ENCODE measurements at regions not wholly inside any gene's neighbourhood (a gene's known extent, or its start where the extent isn't known, plus 50 kb on each side); places are given as distances from the start of the nearest gene placed in this dataset.

DNA sequence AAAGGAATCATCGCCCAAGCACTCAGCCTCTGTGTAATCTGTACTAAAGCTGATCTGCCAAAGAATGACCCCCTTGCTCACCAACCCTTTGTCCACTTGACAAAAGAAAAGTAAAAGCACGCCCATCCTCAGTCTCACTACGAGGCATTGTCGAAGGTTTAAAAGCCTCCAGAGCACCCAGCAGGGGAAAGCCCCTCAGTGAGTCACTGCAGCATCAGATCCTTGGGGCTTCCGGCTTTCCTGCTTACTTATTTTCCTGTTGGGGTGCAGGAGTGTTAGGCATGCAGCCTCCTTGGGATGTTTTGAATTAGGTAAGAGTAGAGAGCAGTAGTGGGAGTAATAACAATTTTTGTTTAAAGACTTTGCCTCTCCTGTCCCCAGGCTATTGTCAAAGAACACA lies 216.1 kb downstream of the MTHFS start:
- Histone ChIP-seq H3K9me3 (no peaks in the 10 kb centered on the region), H3K4me1 (no peaks in the 10 kb centered on the region), H3K27ac (no peak overlapping the region), H3K27me3 (replicated peaks in 1 of 7) (peaks cover 0 to 22% (median 0%) of the 10 kb centered on the region in 7 donors), H3K36me3 (no peaks in the 10 kb centered on the region), H3K4me3 (no peak overlapping the region)
- 49 to 70% (median 62%) methylated on average over 5 of the region's 5 CpGs for WGBS, 5 donors
- no peak for TF ChIP-seq POLR2A (IDR thresholded peaks at IDR 0.05)
- TF ChIP-seq CTCF (IDR thresholded peaks at IDR 0.05 in 8 of 11, conservative IDR thresholded peaks at IDR 0.05 in 3 of 11), result no peak
- no peak for TF ChIP-seq POLR2AphosphoS5 (IDR thresholded peaks at IDR 0.05)
- DNase-seq, result no peak
- intact Hi-C loops (cut with DNase I; ENCODE audit: low total_unique reads), result no loop called here

- no peaks in the 10 kb centered on the region for H3K4me1 ChIP-seq
- WGBS, 5 donors, result 27 to 42% (median 39%) methylated on average over 3 of the region's 3 CpGs
- DNase-seq, result no peak
Observed at GRCh38 chr15:79682285-79682684, 214.5 kb downstream of the MTHFS start.

GRCh38 chr15:79682851-79683288 lies 213.9 kb downstream of the MTHFS start:
- DNase-seq, result no peak
- H3K36me3 ChIP-seq, result no peaks in the 10 kb centered on the region
- H3K4me1 ChIP-seq, result no peaks in the 10 kb centered on the region
- peaks cover 0 to 21% (median 0%) of the 10 kb centered on the region in 7 donors for H3K27me3 ChIP-seq (replicated peaks in 1 of 7)
- 58 to 82% (median 75%) methylated on average over 4 of the region's 4 CpGs for whole genome bisulfite sequencing, 5 donors
- peak overlapping the region in 1 of 8 donors; percentile 30 for H3K27ac ChIP-seq
- H3K4me3 ChIP-seq, result no peak overlapping the region
- intact Hi-C loops (cut with DNase I; ENCODE audit: low total_unique reads), result no loop called here
- H3K9me3 ChIP-seq, result no peaks in the 10 kb centered on the region
- TF ChIP-seq POLR2A (IDR thresholded peaks at IDR 0.05) (no peak), CTCF (IDR thresholded peaks at IDR 0.05 in 8 of 11, conservative IDR thresholded peaks at IDR 0.05 in 3 of 11) (no peak), POLR2AphosphoS5 (IDR thresholded peaks at IDR 0.05) (no peak)

More at GRCh38 chr15:79682285-79682684, 214.5 kb downstream of the MTHFS start:
- Histone ChIP-seq H3K4me3 (no peak overlapping the region), H3K27ac (no peak overlapping the region), H3K36me3 (no peaks in the 10 kb centered on the region), H3K9me3 (no peaks in the 10 kb centered on the region), H3K27me3 (replicated peaks in 1 of 7) (peaks cover 0 to 20% (median 0%) of the 10 kb centered on the region in 7 donors)
- intact Hi-C loops (cut with DNase I; ENCODE audit: low total_unique reads), result no loop called here
- TF ChIP-seq POLR2AphosphoS5 (IDR thresholded peaks at IDR 0.05) (no peak), CTCF (IDR thresholded peaks at IDR 0.05 in 8 of 11, conservative IDR thresholded peaks at IDR 0.05 in 3 of 11) (no peak), POLR2A (IDR thresholded peaks at IDR 0.05) (no peak)

DNA sequence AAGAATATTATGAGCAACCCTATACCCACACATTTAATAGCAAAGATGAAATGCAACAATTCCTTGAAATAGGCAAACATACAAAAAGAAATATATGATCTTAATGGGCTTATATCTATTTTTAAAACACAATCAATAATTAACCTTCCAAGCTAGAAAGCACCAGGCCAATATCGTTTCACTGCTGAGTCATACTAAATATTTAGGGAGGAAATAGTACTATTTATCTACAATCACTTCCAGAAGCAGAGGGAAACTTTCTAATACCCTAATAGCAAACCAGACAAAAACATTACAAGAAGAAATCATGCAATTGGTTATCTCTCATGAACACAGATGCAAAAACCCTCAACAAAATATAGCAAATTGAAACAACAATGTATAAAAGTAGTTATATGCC lies 207.8 kb downstream of the MTHFS start:
- Histone ChIP-seq H3K27ac (no peak overlapping the region), H3K4me1 (no peaks in the 10 kb centered on the region), H3K36me3 (no peaks in the 10 kb centered on the region), H3K4me3 (no peak overlapping the region), H3K27me3 (replicated peaks in 1 of 7) (peaks cover 0 to 11% (median 0%) of the 10 kb centered on the region in 7 donors), H3K9me3 (peaks cover 0 to 22% (median 17%) of the 10 kb centered on the region in 8 donors)
- TF ChIP-seq POLR2A (IDR thresholded peaks at IDR 0.05) (no peak), POLR2AphosphoS5 (IDR thresholded peaks at IDR 0.05) (no peak), CTCF (IDR thresholded peaks at IDR 0.05 in 8 of 11, conservative IDR thresholded peaks at IDR 0.05 in 3 of 11) (no peak)
- DNase-seq, result no peak
- 4 to 27% (median 12%) methylated on average over 1 of the region's 1 CpG for WGBS, 5 donors
- intact Hi-C loops (cut with DNase I; ENCODE audit: low total_unique reads), result no loop called here
